ENCODE measurements at regions not wholly inside any gene's neighbourhood (a gene's known extent, or its start where the extent isn't known, plus 50 kb on each side); places are given as distances from the start of the nearest gene placed in this dataset.
"Not testable (repeated sequence)": the region's sequence is repeated elsewhere in the genome, so short reads cannot be mapped to it uniquely, and the experiment has no call there.

GRCh38 chr6:150757807-150758206 is 107.7 kb upstream of the MTHFD1L start:
- TF ChIP-seq POLR2A, POU2F2 (IDR thresholded peaks at IDR 0.05; ENCODE audit: low read depth, low read length): not testable (repeated sequence)

Data from GM12891 (cell line).